ENCODE measurements at regions not wholly inside any gene's neighbourhood (a gene's known extent, or its start where the extent isn't known, plus 50 kb on each side); places are given as distances from the start of the nearest gene placed in this dataset.

- Histone ChIP-seq H2BK120ac (replicated peaks; ENCODE audit: low read depth, low read length) (no peak overlapping the region), H3K79me1 (ENCODE audit: low read depth, low read length) (no peaks in the 10 kb centered on the region), H3K14ac (ENCODE audit: insufficient read length) (no peak overlapping the region), H2BK20ac (ENCODE audit: low read length) (no peak overlapping the region), H3K23ac (ENCODE audit: insufficient read length) (no peak overlapping the region), H3K27ac (ENCODE audit: low read depth, low read length) (no peak overlapping the region), H3K4me2 (ENCODE audit: insufficient read depth in 1 of 2, low read depth in 2 of 2, low read length in 2 of 2) (no peak overlapping the region), H3K4me1 (replicated peaks in 1 of 4; ENCODE audit: control insufficient read depth in 3 of 4, insufficient read depth in 4 of 4, low read length in 3 of 4) (no peaks in the 10 kb centered on the region), H2BK15ac (ENCODE audit: low read length) (no peak overlapping the region), H3K18ac (ENCODE audit: extremely low read depth, low read length) (no peak overlapping the region), H2BK5ac (ENCODE audit: low read depth, low read length) (no peak overlapping the region), H2AFZ (ENCODE audit: low read length) (no peak overlapping the region), H2BK12ac (ENCODE audit: low read depth, low read length) (no peak overlapping the region), H3K4ac (replicated peaks; ENCODE audit: insufficient read length, low read depth, low read length) (no peak overlapping the region), H3K23me2 (ENCODE audit: low read depth, low read length) (no peaks in the 10 kb centered on the region), H3K4me3 (ENCODE audit: extremely low read depth in 1 of 4, insufficient read depth in 2 of 4, low read depth in 3 of 4, low read length in 4 of 4) (no peak overlapping the region), H4K5ac (ENCODE audit: insufficient read length, low read depth, low read length) (no peak overlapping the region), H3K79me2 (ENCODE audit: control insufficient read depth in 1 of 2, insufficient read depth in 2 of 2, low read length in 2 of 2) (no peaks in the 10 kb centered on the region), H4K8ac (ENCODE audit: extremely low read depth, insufficient read depth, low read length) (no peak overlapping the region), H3K27me3 (replicated peaks in 1 of 4; ENCODE audit: control insufficient read depth in 3 of 4, extremely low read depth in 1 of 4, insufficient read depth in 3 of 4, low read length in 3 of 4) (no peaks in the 10 kb centered on the region), H4K91ac (replicated peaks; ENCODE audit: insufficient read length, low read length) (peak overlapping the region; percentile 41), H4K20me1 (replicated peaks in 1 of 2; ENCODE audit: control insufficient read depth in 1 of 2, insufficient read depth in 2 of 2, low read length in 2 of 2) (no peaks in the 10 kb centered on the region), H3K9ac (replicated peaks in 1 of 4; ENCODE audit: extremely low read depth in 1 of 4, low read depth in 3 of 4, low read length in 3 of 4) (no peak overlapping the region), H2AK5ac (ENCODE audit: low read depth, low read length) (no peak overlapping the region), H3K36me3 (ENCODE audit: control insufficient read depth in 2 of 4, insufficient read depth in 4 of 4, low read length in 3 of 4) (no peaks in the 10 kb centered on the region; a peak in 1 of 8 replicates), H3K9me3 (ENCODE audit: insufficient read depth in 2 of 2, low read depth in 1 of 2, low read length in 1 of 2) (no peaks in the 10 kb centered on the region), H3K56ac (replicated peaks; ENCODE audit: insufficient read length, low read depth, low read length) (no peak overlapping the region)
- no peak for DNase-seq (ENCODE audit: low read depth in 1 of 2, low spot score in 2 of 2)
- POLR2A ChIA-PET (ENCODE audit: partially characterized antibody): interaction anchor here (0.6 kb wide), 1 partner anchor 10 kb away, joined by 3 read pairs; no protein-coding TSS in a partner anchor
- CTCF ChIA-PET (ENCODE audit: partially characterized antibody): interaction anchor here (0.7 to 2.2 kb wide), 5 partner anchors 8 to 669 kb away, joined by 3 to 12 read pairs (median 6); no protein-coding TSS in a partner anchor
- WGBS, 2 experiments (ENCODE audit: extremely low coverage in 1 of 2, insufficient coverage in 1 of 2, insufficient read length in 1 of 2, insufficient replicate concordance in 2 of 2, low coverage in 1 of 2, low lambda C conversion rate in 2 of 2, missing lambda C conversion rate in 1 of 2): 81% methylated on average over 12 of the region's 17 CpGs; no CpG with 5 or more reads in 1 of the 2 experiments
- no peak for FAIRE-seq
- TF ChIP-seq NANOG (IDR thresholded peaks at IDR 0.05; ENCODE audit: insufficient read depth, low read depth, low read length, poor library complexity, severe bottlenecking): no peak
- TF ChIP-seq GABPA (IDR thresholded peaks at IDR 0.05; ENCODE audit: borderline replicate concordance, insufficient read depth, low read length): no peak
- TF ChIP-seq SP1 (IDR thresholded peaks at IDR 0.05; ENCODE audit: low read depth, low read length): no peak
Observed at GRCh38 chr1:173411835-173412742, 65.0 kb upstream of the PRDX6 start.

All from H1 (cell line).